ENCODE measurements at regions not wholly inside any gene's neighbourhood (a gene's known extent, or its start where the extent isn't known, plus 50 kb on each side); places are given as distances from the start of the nearest gene placed in this dataset.

GRCh38 chr1:177620636-177621190 is 349.1 kb downstream of the SEC16B start:
- no peak for TF ChIP-seq CTCF (IDR thresholded peaks at IDR 0.05)
- Histone ChIP-seq H3K27me3 (no peaks in the 10 kb centered on the region), H3K4me1 (no peaks in the 10 kb centered on the region), H3K4me3 (no peak overlapping the region), H3K27ac (no peak overlapping the region), H3K9me3 (no peaks in the 10 kb centered on the region), H3K36me3 (no peaks in the 10 kb centered on the region)
- 47 to 49% methylated on average over 4 of the region's 4 CpGs for WGBS, 2 donors
- no peak for DNase-seq (ENCODE audit: low spot score in 2 of 2)

- Histone ChIP-seq H3K4me1 (no peaks in the 10 kb centered on the region), H3K27ac (no peak overlapping the region), H3K9me3 (no peaks in the 10 kb centered on the region), H3K4me3 (no peak overlapping the region), H3K27me3 (no peaks in the 10 kb centered on the region), H3K36me3 (no peaks in the 10 kb centered on the region)
- TF ChIP-seq POLR2A (IDR thresholded peaks at IDR 0.05) (no peak), CTCF (IDR thresholded peaks at IDR 0.05) (no peak), EP300 (IDR thresholded peaks at IDR 0.05) (no peak)
- 81 to 82% methylated on average over 3 of the region's 3 CpGs for WGBS, 2 donors
- DNase-seq (ENCODE audit: low spot score in 2 of 2): no peak
Observed at GRCh38 chr1:177615251-177615650, 354.6 kb downstream of the SEC16B start.

GRCh38 chr1:177611402-177611801 is 358.5 kb downstream of the SEC16B start:
- no peaks in the 10 kb centered on the region for H3K36me3 ChIP-seq
- DNase-seq (ENCODE audit: low spot score in 2 of 2): no peak
- H3K4me3 ChIP-seq: no peak overlapping the region
- 61 to 82% methylated on average over 1 of the region's 1 CpG for WGBS, 2 donors
- H3K9me3 ChIP-seq: no peaks in the 10 kb centered on the region
- no peaks in the 10 kb centered on the region for H3K27me3 ChIP-seq
- TF ChIP-seq EP300 (IDR thresholded peaks at IDR 0.05): no peak
- H3K4me1 ChIP-seq: no peaks in the 10 kb centered on the region
- H3K27ac ChIP-seq: no peak overlapping the region

GRCh38 chr1:177609953-177610352 is 359.9 kb downstream of the SEC16B start:
- Histone ChIP-seq H3K27me3 (no peaks in the 10 kb centered on the region), H3K27ac (no peak overlapping the region), H3K9me3 (no peaks in the 10 kb centered on the region), H3K36me3 (no peaks in the 10 kb centered on the region), H3K4me3 (no peak overlapping the region), H3K4me1 (no peaks in the 10 kb centered on the region)
- WGBS, 2 donors: 84 to 85% methylated on average over 2 of the region's 2 CpGs
- TF ChIP-seq CTCF (IDR thresholded peaks at IDR 0.05) (no peak), POLR2A (IDR thresholded peaks at IDR 0.05) (no peak), EP300 (IDR thresholded peaks at IDR 0.05) (no peak)
- DNase-seq (ENCODE audit: low spot score in 2 of 2): no peak

- H3K4me3 ChIP-seq: no peak overlapping the region
- no peaks in the 10 kb centered on the region for H3K9me3 ChIP-seq
- no peak overlapping the region for H3K27ac ChIP-seq
- WGBS, 2 donors: 79 to 84% methylated on average over 1 of the region's 1 CpG
- no peak for DNase-seq (ENCODE audit: low spot score in 2 of 2)
- H3K36me3 ChIP-seq: no peaks in the 10 kb centered on the region
- no peaks in the 10 kb centered on the region for H3K27me3 ChIP-seq
- H3K4me1 ChIP-seq: no peaks in the 10 kb centered on the region
- TF ChIP-seq POLR2A (IDR thresholded peaks at IDR 0.05) (no peak), CTCF (IDR thresholded peaks at IDR 0.05) (no peak), EP300 (IDR thresholded peaks at IDR 0.05) (no peak)
Observed at GRCh38 chr1:177600936-177601335, 368.9 kb downstream of the SEC16B start.

GRCh38 chr1:177600321-177600720 is 369.5 kb downstream of the SEC16B start:
- Histone ChIP-seq H3K27ac (no peak overlapping the region), H3K36me3 (no peaks in the 10 kb centered on the region), H3K9me3 (no peaks in the 10 kb centered on the region), H3K4me3 (no peak overlapping the region), H3K27me3 (no peaks in the 10 kb centered on the region), H3K4me1 (no peaks in the 10 kb centered on the region)
- no peak for DNase-seq (ENCODE audit: low spot score in 2 of 2)
- TF ChIP-seq EP300 (IDR thresholded peaks at IDR 0.05): no peak
- TF ChIP-seq CTCF (IDR thresholded peaks at IDR 0.05): no peak
- TF ChIP-seq POLR2A (IDR thresholded peaks at IDR 0.05): no peak
- 44 to 47% methylated on average over 2 of the region's 2 CpGs for WGBS, 2 donors

Measured in tibial nerve (tissue), 4 donors.